ENCODE measurements at regions not wholly inside any gene's neighbourhood (a gene's known extent, or its start where the extent isn't known, plus 50 kb on each side); places are given as distances from the start of the nearest gene placed in this dataset.

DNA sequence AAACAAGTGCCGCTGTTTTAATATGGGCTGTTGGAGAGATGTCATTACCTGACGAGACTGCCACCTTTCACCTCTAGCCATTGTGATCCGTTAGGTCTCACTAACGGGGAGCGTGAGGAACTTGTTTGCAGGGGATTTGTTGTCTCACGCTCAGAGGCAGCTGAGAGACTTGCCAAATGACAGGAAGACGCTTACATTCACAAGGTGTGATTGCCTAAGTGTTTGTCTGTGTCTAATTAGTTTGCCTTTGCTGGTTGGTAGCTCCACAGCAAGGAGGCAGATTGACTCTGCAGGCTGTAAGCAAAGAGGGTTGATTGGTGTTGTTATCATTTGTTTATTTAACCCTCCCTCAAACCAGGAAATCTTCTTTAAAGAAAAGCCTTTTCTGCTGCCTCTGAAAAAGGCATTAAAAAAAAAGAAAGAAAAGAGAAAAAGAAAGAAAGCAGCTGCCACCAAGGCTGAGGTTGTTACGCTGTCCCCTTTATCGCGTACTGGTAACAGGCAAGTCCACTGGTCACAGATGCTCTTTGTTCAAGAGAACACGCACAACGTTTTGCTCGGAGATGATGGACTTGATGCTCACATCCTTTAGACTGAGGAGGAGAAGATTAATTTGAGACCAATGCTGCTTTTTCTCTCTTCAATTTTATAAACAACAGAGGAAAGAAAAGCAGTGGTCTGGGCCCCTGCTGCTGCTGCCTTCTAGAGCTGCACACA, 203.9 kb downstream of the ZNF326 start:
- TF ChIP-seq FOXP2 (optimal IDR thresholded peaks at IDR 0.05; ENCODE audit: control extremely low read depth, extremely low read length, insufficient read depth) (no peak), EZH2 (IDR thresholded peaks at IDR 0.05) (no peak), POLR2AphosphoS5 (IDR thresholded peaks at IDR 0.05; ENCODE audit: borderline replicate concordance, low read depth, low read length) (no peak)
- H3K4me3 ChIP-seq = no peak overlapping the region
- no peak overlapping the region for H3K27ac ChIP-seq
- H3K9ac ChIP-seq (ENCODE audit: insufficient read length) = no peak overlapping the region
- no peak for DNase-seq (ENCODE audit: low read depth, low spot score)
- no peaks in the 10 kb centered on the region for H3K36me3 ChIP-seq (ENCODE audit: insufficient read depth, low read length)
- no peaks in the 10 kb centered on the region for H3K9me3 ChIP-seq (ENCODE audit: low read depth, low read length)

- DNase-seq (ENCODE audit: low read depth, low spot score) = no peak
- Histone ChIP-seq H3K9ac (ENCODE audit: insufficient read length) (no peak overlapping the region), H3K4me3 (no peak overlapping the region), H3K36me3 (ENCODE audit: insufficient read depth, low read length) (no peaks in the 10 kb centered on the region), H3K27ac (no peak overlapping the region), H3K9me3 (ENCODE audit: low read depth, low read length) (no peaks in the 10 kb centered on the region)
- no peak for TF ChIP-seq POLR2AphosphoS5 (IDR thresholded peaks at IDR 0.05; ENCODE audit: borderline replicate concordance, low read depth, low read length)
- TF ChIP-seq FOXP2 (optimal IDR thresholded peaks at IDR 0.05; ENCODE audit: control extremely low read depth, extremely low read length, insufficient read depth) = no peak
- no peak for TF ChIP-seq EZH2 (IDR thresholded peaks at IDR 0.05)
Measured at GRCh38 chr1:90193116-90193515, 198.2 kb downstream of the ZNF326 start.

DNA sequence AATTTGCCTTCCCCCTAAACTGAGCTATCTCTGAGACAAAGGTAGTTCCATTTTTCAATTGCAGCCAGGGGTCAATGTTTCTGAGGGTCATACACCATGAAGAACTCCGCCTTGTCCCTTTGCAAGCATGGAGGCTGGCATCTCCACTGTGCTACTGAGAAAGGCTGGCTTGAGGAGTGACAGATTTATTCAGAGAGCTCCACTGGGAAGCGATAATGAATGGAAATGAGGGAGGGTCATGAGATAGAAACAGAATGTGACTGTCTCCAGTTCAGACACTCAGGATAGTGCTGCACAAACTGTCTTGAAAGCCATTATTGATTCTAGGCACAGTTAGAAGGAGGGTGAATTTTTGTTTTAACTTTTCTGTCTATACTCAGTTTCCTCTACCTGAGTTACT, 197.5 kb downstream of the ZNF326 start:
- H3K9me3 ChIP-seq (ENCODE audit: low read depth, low read length) = no peaks in the 10 kb centered on the region
- TF ChIP-seq POLR2AphosphoS5 (IDR thresholded peaks at IDR 0.05; ENCODE audit: borderline replicate concordance, low read depth, low read length) (no peak), FOXP2 (optimal IDR thresholded peaks at IDR 0.05; ENCODE audit: control extremely low read depth, extremely low read length, insufficient read depth) (no peak), EZH2 (IDR thresholded peaks at IDR 0.05) (no peak)
- no peak overlapping the region for H3K4me3 ChIP-seq
- H3K9ac ChIP-seq (ENCODE audit: insufficient read length) = no peak overlapping the region
- no peak overlapping the region for H3K27ac ChIP-seq
- no peak for DNase-seq (ENCODE audit: low read depth, low spot score)
- H3K36me3 ChIP-seq (ENCODE audit: insufficient read depth, low read length) = no peaks in the 10 kb centered on the region

DNA sequence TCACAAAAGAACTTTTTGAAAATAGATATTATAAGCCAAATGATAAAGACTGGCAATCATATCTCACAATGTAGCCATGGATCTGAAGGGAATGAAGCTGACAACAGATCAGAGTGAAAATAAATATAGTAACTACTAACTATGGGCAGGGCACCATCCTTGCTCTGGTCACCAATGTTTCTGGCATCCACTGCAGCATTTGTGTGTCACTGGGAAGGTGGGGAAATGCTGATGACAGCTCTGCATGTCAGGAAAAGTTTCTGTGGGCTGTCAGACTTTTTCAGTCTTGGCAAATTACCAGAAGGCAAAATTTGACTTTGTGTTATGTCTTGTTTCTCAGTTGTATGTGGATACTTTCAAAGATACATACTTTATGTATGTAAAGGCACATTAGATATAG, 195.6 kb downstream of the ZNF326 start:
- no peaks in the 10 kb centered on the region for H3K36me3 ChIP-seq (ENCODE audit: insufficient read depth, low read length)
- no peak for DNase-seq (ENCODE audit: low read depth, low spot score)
- no peak overlapping the region for H3K4me3 ChIP-seq
- H3K9me3 ChIP-seq (ENCODE audit: low read depth, low read length) = no peaks in the 10 kb centered on the region
- no peak overlapping the region for H3K27ac ChIP-seq
- no peak overlapping the region for H3K9ac ChIP-seq (ENCODE audit: insufficient read length)
- TF ChIP-seq FOXP2 (optimal IDR thresholded peaks at IDR 0.05; ENCODE audit: control extremely low read depth, extremely low read length, insufficient read depth) (no peak), EZH2 (IDR thresholded peaks at IDR 0.05) (no peak), POLR2AphosphoS5 (IDR thresholded peaks at IDR 0.05; ENCODE audit: borderline replicate concordance, low read depth, low read length) (no peak)

DNA sequence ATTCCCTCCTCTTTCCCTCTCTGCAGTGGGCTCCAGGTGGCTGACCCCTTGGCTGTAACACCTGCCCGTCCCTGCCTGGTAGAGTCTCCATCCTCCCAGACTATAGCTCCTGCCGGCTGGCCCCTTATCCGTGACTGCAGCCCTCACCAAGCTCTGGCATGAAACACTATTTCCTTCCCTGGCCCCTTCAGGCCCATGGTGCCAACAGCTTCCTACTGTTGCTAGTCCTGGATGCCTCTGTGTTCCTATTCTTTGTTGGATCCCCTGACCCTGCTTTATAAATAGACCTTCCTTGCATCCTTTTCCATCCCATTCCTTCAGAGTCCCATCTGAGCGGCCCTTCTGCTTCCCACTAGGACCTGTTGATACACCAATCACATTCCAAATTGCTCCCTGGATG, 195.0 kb downstream of the ZNF326 start:
- no peaks in the 10 kb centered on the region for H3K36me3 ChIP-seq (ENCODE audit: insufficient read depth, low read length)
- no peak for DNase-seq (ENCODE audit: low read depth, low spot score)
- TF ChIP-seq POLR2AphosphoS5 (IDR thresholded peaks at IDR 0.05; ENCODE audit: borderline replicate concordance, low read depth, low read length) (no peak), EZH2 (IDR thresholded peaks at IDR 0.05) (no peak), FOXP2 (optimal IDR thresholded peaks at IDR 0.05; ENCODE audit: control extremely low read depth, extremely low read length, insufficient read depth) (no peak)
- H3K27ac ChIP-seq = no peak overlapping the region
- H3K4me3 ChIP-seq = no peak overlapping the region
- no peaks in the 10 kb centered on the region for H3K9me3 ChIP-seq (ENCODE audit: low read depth, low read length)
- H3K9ac ChIP-seq (ENCODE audit: insufficient read length) = no peak overlapping the region

GRCh38 chr1:90187323-90187585, 192.3 kb downstream of the ZNF326 start:
- Histone ChIP-seq H3K9me3 (ENCODE audit: low read depth, low read length) (no peaks in the 10 kb centered on the region), H3K4me3 (no peak overlapping the region), H3K27ac (no peak overlapping the region), H3K9ac (ENCODE audit: insufficient read length) (no peak overlapping the region), H3K36me3 (ENCODE audit: insufficient read depth, low read length) (no peaks in the 10 kb centered on the region)
- no peak for DNase-seq (ENCODE audit: low read depth, low spot score)
- TF ChIP-seq POLR2AphosphoS5 (IDR thresholded peaks at IDR 0.05; ENCODE audit: borderline replicate concordance, low read depth, low read length) (no peak), EZH2 (IDR thresholded peaks at IDR 0.05) (no peak), FOXP2 (optimal IDR thresholded peaks at IDR 0.05; ENCODE audit: control extremely low read depth, extremely low read length, insufficient read depth) (no peak)

DNA sequence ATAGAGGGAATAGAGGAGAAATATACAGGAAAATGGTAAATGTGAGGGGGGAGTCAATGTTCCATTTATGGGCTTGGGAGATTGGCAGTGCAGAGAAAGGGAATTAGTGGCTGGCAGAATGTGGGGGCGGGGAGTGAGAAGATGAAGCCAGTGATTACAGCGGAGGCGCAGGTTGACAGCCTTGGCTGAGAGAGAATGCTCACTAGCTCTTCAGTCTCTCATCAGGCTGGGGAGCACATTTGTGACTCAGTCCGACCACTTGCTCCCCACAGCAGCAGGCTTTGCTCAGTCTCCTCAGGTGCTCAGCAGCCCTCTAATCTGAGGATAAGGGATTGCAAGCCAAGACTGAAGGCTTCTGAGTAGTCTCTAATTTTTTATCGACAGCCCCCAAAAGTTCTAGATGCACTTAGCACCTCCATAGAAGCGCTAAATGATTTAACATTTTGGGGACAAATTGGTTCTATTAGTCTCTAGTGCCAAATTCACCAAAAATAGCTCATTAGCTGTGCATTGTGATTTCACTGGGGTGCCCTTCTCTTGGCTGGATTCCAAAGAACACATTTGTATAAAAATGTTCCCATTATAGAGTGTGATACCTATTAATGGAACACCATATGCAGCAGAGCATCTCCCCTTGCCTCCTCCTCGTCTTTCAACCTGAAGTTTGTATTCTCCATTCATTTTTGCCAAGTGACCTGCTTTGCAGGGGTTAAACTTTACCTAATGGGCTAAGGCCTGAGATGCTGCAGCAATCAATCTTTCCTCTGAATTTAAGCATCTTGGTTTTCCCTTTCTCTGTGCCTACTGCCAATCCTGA, 191.8 kb downstream of the ZNF326 start:
- no peaks in the 10 kb centered on the region for H3K36me3 ChIP-seq (ENCODE audit: insufficient read depth, low read length)
- no peak for DNase-seq (ENCODE audit: low read depth, low spot score)
- no peak overlapping the region for H3K4me3 ChIP-seq
- no peaks in the 10 kb centered on the region for H3K9me3 ChIP-seq (ENCODE audit: low read depth, low read length)
- H3K27ac ChIP-seq = no peak overlapping the region
- no peak for TF ChIP-seq POLR2AphosphoS5 (IDR thresholded peaks at IDR 0.05; ENCODE audit: borderline replicate concordance, low read depth, low read length)
- no peak for TF ChIP-seq FOXP2 (optimal IDR thresholded peaks at IDR 0.05; ENCODE audit: control extremely low read depth, extremely low read length, insufficient read depth)
- TF ChIP-seq EZH2 (IDR thresholded peaks at IDR 0.05) = no peak
- no peak overlapping the region for H3K9ac ChIP-seq (ENCODE audit: insufficient read length)

GRCh38 chr1:90176530-90176929, 181.6 kb downstream of the ZNF326 start:
- no peak overlapping the region for H3K9ac ChIP-seq (ENCODE audit: insufficient read length)
- H3K4me3 ChIP-seq = no peak overlapping the region
- no peak overlapping the region for H3K27ac ChIP-seq
- no peaks in the 10 kb centered on the region for H3K9me3 ChIP-seq (ENCODE audit: low read depth, low read length)
- TF ChIP-seq FOXP2 (optimal IDR thresholded peaks at IDR 0.05; ENCODE audit: control extremely low read depth, extremely low read length, insufficient read depth) = no peak
- TF ChIP-seq POLR2AphosphoS5 (IDR thresholded peaks at IDR 0.05; ENCODE audit: borderline replicate concordance, low read depth, low read length) = no peak
- TF ChIP-seq EZH2 (IDR thresholded peaks at IDR 0.05) = no peak
- H3K36me3 ChIP-seq (ENCODE audit: insufficient read depth, low read length) = no peaks in the 10 kb centered on the region
- DNase-seq (ENCODE audit: low read depth, low spot score) = no peak
